ENCODE measurements at regions not wholly inside any gene's neighbourhood (a gene's known extent, or its start where the extent isn't known, plus 50 kb on each side); places are given as distances from the start of the nearest gene placed in this dataset.

- no peaks in the 10 kb centered on the region; the same call in 1 of the 2 replicates for H3K27me3 ChIP-seq (ENCODE audit: insufficient read depth, low read length)
- H3K27ac ChIP-seq (ENCODE audit: low read depth, low read length, poor library complexity, severe bottlenecking), result no peak overlapping the region
- no peaks in the 10 kb centered on the region for H3K4me1 ChIP-seq (ENCODE audit: insufficient read depth, low read length, severe bottlenecking)
- no peak for TF ChIP-seq CTCF (IDR thresholded peaks at IDR 0.05; ENCODE audit: low read length)
- H3K36me3 ChIP-seq (ENCODE audit: insufficient read depth, low read length), result no peaks in the 10 kb centered on the region
- no peaks in the 10 kb centered on the region for H4K20me1 ChIP-seq (ENCODE audit: insufficient read depth, low read length)
- no peak overlapping the region for H3K4me3 ChIP-seq (ENCODE audit: low read depth, low read length, poor library complexity, severe bottlenecking)
- no peak overlapping the region for H2AFZ ChIP-seq (ENCODE audit: low read length)
- no peak overlapping the region for H3K9ac ChIP-seq (ENCODE audit: low read length)
- no peaks in the 10 kb centered on the region for H3K79me2 ChIP-seq (ENCODE audit: insufficient read depth, low read length)
- H3K4me2 ChIP-seq (ENCODE audit: low read length), result no peak overlapping the region
- no peaks in the 10 kb centered on the region for H3F3A ChIP-seq (ENCODE audit: insufficient read depth, low read length)
- H3K9me2 ChIP-seq (ENCODE audit: low read depth, low read length), result no peaks in the 10 kb centered on the region
- no peaks in the 10 kb centered on the region for H3K9me3 ChIP-seq (ENCODE audit: low read length)
Measured at GRCh38 chr10:121677880-121678279, 79.6 kb upstream of the FGFR2 start.

- TF ChIP-seq EZH2 (IDR thresholded peaks at IDR 0.05; ENCODE audit: borderline replicate concordance, low read length) (no peak), CTCF (IDR thresholded peaks at IDR 0.05; ENCODE audit: low read length) (no peak)
- no peaks in the 10 kb centered on the region for H3K9me3 ChIP-seq (ENCODE audit: low read length)
- no peak overlapping the region for H3K4me2 ChIP-seq (ENCODE audit: low read length)
- H4K20me1 ChIP-seq (ENCODE audit: insufficient read depth, low read length), result no peaks in the 10 kb centered on the region
- no peaks in the 10 kb centered on the region for H3K4me1 ChIP-seq (ENCODE audit: insufficient read depth, low read length, severe bottlenecking)
- H3K27ac ChIP-seq (ENCODE audit: low read depth, low read length, poor library complexity, severe bottlenecking), result no peak overlapping the region
- no peaks in the 10 kb centered on the region for H3K36me3 ChIP-seq (ENCODE audit: insufficient read depth, low read length)
- no peaks in the 10 kb centered on the region for H3K9me2 ChIP-seq (ENCODE audit: low read depth, low read length)
- no peak overlapping the region for H3K9ac ChIP-seq (ENCODE audit: low read length)
- no peak overlapping the region for H3K4me3 ChIP-seq (ENCODE audit: low read depth, low read length, poor library complexity, severe bottlenecking)
- H3K79me2 ChIP-seq (ENCODE audit: insufficient read depth, low read length), result no peaks in the 10 kb centered on the region
- H3K27me3 ChIP-seq (ENCODE audit: insufficient read depth, low read length), result no peaks in the 10 kb centered on the region; the same call in 1 of the 2 replicates
- H2AFZ ChIP-seq (ENCODE audit: low read length), result no peak overlapping the region
- no peaks in the 10 kb centered on the region for H3F3A ChIP-seq (ENCODE audit: insufficient read depth, low read length)
Measured at GRCh38 chr10:121675344-121675743, 77.1 kb upstream of the FGFR2 start.

- H3K9ac ChIP-seq (ENCODE audit: low read length), result no peak overlapping the region
- H3K9me2 ChIP-seq (ENCODE audit: low read depth, low read length), result no peaks in the 10 kb centered on the region
- no peak overlapping the region for H3K4me3 ChIP-seq (ENCODE audit: low read depth, low read length, poor library complexity, severe bottlenecking)
- TF ChIP-seq CTCF (IDR thresholded peaks at IDR 0.05; ENCODE audit: low read length), result no peak
- no peak for TF ChIP-seq EZH2 (IDR thresholded peaks at IDR 0.05; ENCODE audit: borderline replicate concordance, low read length)
- H3K27ac ChIP-seq (ENCODE audit: low read depth, low read length, poor library complexity, severe bottlenecking), result no peak overlapping the region
- no peaks in the 10 kb centered on the region for H4K20me1 ChIP-seq (ENCODE audit: insufficient read depth, low read length)
- no peak overlapping the region for H3K4me2 ChIP-seq (ENCODE audit: low read length)
- no peaks in the 10 kb centered on the region for H3K4me1 ChIP-seq (ENCODE audit: insufficient read depth, low read length, severe bottlenecking)
- H3K79me2 ChIP-seq (ENCODE audit: insufficient read depth, low read length), result no peaks in the 10 kb centered on the region
- no peak overlapping the region for H2AFZ ChIP-seq (ENCODE audit: low read length)
- no peaks in the 10 kb centered on the region for H3F3A ChIP-seq (ENCODE audit: insufficient read depth, low read length)
- H3K27me3 ChIP-seq (ENCODE audit: insufficient read depth, low read length), result no peaks in the 10 kb centered on the region; the same call in 1 of the 2 replicates
- H3K9me3 ChIP-seq (ENCODE audit: low read length), result no peaks in the 10 kb centered on the region
- H3K36me3 ChIP-seq (ENCODE audit: insufficient read depth, low read length), result no peaks in the 10 kb centered on the region
Measured at GRCh38 chr10:121674885-121675284, 76.6 kb upstream of the FGFR2 start.

Measured in OCI-LY1 (cell line).